Inflammatory macrophage treated with lipopolysaccharide for 1 hour (primary cell): ENCODE measurements at regions not wholly inside any gene's neighbourhood (a gene's known extent, or its start where the extent isn't known, plus 50 kb on each side); places are given as distances from the start of the nearest gene placed in this dataset.

Experiments used
- DNase-seq, 2 donors: peaks; one replicate each; pipeline ENCODE4 v3.0.0-alpha.2; 2020 to 2022

GRCh38 chr11:95508219-95508890 lies 277.4 kb upstream of the SESN3 start:
- no peak for DNase-seq

- no peak for DNase-seq
These were observed 276.8 kb upstream of the SESN3 start for GRCh38 chr11:95507794-95508193.

GRCh38 chr11:95506777-95507176 lies 275.8 kb upstream of the SESN3 start:
- DNase-seq = no peak

- DNase-seq = peak; percentile 48 to 70
These were observed 275.0 kb upstream of the SESN3 start for GRCh38 chr11:95505927-95506426.

DNA sequence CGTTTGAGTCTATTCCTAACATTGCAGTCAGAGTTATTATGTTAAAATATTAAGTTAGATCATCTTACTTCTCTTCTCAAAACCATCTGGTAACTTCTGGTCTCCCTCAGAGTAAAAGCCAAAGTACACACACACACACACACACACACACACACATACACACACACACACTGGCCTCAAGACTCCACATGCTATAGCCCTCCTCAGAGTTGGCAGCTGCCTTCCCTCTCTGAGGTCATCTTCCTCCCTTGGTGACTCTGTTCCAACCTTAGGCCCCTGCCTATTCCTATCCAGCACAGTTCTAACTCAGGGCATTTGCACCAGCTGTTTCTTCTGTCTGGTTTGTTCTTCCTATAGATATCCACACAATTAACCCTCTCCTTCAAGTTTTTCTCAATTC lies 272.0 kb upstream of the SESN3 start:
- DNase-seq = no peak

GRCh38 chr11:95502522-95502921 lies 271.5 kb upstream of the SESN3 start:
- no peak for DNase-seq

DNA sequence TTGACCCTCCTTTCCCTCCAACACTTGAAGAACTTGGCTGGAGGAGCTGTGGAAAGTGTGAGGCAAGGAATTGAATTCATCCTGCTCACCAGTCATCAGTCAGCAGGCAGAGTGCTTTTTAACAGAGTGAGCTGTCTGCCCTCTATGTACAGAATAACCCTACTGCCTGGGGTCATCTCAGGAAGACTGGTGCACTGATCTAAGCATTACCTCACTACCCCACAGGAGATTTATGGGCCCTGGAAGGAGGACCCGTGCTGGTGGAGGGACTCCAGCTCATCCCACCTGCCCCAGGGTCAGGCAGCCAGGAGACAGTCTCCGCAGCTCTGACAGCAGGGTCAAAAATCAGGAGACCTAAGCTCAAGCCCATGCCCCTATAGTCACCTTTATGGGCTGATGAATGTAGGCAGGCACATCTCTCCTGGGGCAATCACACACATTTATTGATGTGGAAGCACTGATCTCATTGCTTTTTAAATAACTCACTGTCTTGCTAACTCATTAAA lies 270.8 kb upstream of the SESN3 start:
- DNase-seq = no peak

DNA sequence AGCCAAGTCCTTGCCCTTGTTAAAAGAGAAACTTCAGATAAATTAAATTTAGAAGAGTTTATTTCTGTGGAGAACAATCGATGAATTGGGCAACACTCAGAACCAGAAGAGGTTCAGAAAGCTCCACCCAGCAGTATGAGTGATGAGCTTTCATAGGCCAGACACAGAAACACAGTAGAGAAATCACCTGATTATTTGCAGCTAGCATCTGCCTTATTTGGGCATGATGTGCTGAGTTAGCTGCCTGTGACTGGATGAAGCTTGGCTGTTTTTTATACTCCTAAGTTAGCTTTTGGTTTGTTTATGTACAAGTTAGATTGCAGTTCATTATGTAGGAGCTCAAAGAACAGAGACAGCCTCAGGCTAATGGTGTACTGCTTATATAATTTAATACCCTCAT lies 269.5 kb upstream of the SESN3 start:
- DNase-seq = no peak

GRCh38 chr11:95499516-95500135 lies 268.6 kb upstream of the SESN3 start:
- no peak for DNase-seq

GRCh38 chr11:95498722-95499425 lies 267.9 kb upstream of the SESN3 start:
- DNase-seq = no peak

GRCh38 chr11:95496901-95497300 lies 265.9 kb upstream of the SESN3 start:
- DNase-seq = no peak

DNA sequence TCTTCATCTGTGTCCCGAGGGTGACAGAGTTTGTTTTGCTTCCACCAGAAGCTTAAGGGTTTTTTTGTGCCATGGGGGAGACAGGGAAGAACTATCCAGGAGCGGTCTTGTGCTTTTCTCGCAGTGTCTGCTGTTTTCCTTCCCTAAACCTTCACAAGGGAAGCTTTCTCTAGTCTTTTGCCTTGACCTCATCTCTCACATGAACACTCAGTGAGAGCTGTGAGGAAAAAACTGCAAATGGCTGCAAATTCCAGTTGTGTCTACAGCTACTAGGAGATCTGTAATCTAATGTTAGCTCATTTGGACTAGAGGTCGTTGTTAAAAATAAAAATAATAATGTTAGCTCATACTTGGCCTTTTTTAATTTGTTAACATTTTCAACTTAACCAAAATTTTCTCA lies 264.7 kb upstream of the SESN3 start:
- no peak for DNase-seq

GRCh38 chr11:95494856-95495255 lies 263.9 kb upstream of the SESN3 start:
- DNase-seq = no peak

DNA sequence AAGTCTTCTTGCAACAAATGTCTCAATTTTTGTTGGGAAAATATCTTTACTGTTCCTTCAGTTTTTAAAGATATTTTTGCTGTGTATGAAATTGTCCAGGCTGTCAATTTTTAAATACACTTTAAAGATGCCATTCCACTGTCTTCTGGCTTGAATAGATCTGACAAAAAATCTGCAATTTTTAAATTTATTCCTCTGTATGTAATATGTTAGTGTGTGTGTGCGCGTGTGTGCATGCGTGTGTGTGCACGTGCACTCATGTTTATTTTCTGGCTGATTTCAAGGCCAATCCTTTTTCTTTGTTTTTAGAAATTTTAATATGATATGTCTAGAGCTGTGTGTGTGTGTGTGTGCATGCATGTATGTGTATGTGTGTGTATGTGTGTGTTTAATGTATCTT lies 263.2 kb upstream of the SESN3 start:
- no peak for DNase-seq

DNA sequence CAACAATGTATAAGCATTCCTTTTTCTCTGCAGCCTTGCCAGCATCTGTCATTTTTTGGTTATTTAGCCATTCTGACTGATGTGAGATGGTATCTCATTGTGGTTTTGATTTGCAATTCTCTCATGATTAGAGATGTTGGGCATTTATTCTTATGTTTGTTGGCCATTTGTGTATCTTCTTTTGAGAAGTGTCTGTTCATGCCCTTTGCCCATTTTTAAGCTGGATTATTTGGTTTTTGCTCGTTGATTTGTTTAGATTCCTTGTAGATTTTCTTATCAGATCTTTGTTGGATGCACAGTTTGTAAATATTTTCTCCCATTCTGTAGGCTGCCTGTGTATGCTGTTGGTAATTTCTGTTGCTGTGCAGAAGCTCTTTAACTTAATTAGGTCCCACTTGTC lies 259.6 kb upstream of the SESN3 start:
- no peak for DNase-seq

DNA sequence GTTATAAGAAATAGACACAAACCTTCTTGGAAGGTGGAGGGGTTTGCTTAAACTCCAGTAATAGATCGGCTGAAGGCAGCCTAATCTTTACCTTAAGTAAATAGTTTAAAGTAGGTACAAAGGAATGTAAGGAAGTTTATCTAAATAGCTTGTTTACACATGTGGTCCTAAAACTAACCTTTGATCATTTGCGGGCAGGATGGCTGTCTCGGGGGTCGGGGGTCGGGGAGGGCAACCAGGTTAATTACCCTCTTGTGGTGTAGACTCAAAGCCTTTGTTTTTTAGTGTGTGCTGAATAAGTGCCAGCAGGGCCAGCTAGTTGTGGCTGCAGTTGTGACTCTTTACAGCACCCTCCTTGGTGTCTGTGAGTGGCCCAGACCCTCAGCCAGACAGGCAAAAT lies 256.9 kb upstream of the SESN3 start:
- no peak for DNase-seq

DNA sequence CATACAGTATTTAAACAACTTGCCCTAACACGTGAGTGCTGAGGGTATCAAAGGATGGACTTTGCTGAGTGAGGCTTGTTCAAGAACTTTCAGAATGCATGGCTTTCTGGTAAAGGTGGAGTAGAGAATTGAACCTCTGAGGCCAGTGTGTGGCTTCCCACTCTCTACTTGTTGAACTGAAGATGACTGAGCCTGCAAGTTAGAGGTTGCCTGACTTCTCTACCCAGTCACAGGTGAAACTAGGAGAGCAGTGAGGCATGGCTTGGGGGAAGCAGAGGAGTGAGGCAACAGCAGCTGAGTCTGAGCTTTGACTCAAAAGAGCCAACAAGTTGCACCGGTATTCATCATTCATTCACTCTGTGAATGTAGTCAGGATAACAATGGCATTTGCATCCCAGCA lies 256.4 kb upstream of the SESN3 start:
- DNase-seq = no peak

DNA sequence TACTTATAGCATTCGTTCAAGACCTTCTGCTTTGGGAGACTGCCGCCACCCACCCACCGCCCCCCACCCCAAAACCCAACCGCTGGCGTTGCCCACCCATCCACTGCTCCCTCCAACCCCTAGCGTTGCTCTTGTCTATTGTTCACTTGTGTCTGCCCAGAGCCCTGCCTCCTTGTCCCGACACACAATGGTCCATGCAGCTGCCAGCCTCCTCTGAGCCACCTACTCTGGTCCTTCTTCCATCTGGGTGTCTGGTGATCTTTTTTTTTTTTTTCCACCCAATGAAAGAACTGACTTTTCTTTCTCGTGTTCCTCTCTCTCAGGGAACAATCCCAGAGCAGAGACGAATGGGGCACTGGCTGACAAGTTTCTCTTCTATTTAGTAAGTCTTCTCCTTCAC lies 256.0 kb upstream of the SESN3 start:
- no peak for DNase-seq

DNA sequence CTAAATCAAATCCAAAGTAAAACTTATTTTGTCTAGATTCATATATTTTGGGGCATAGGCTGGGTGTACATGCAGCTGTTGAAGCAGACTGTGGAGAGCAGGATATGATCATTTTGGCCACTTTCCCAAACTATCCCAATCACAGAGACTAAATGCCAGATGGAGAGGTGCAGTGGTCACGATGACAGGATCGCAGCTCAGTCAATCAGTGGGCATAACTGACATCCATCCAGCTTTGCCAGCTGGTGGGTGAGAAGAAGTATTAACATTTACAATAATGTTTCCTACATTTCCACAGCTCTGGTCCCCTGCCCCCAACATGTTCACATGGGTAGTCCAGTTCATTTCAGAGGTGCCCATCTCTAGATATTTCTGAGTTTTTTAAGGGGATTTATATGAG lies 255.5 kb upstream of the SESN3 start:
- DNase-seq = no peak

GRCh38 chr11:95485115-95485900 lies 254.3 kb upstream of the SESN3 start:
- no peak for DNase-seq

- no peak for DNase-seq
These were observed 252.3 kb upstream of the SESN3 start for GRCh38 chr11:95483339-95483738.

- DNase-seq = no peak
These were observed 247.0 kb upstream of the SESN3 start for GRCh38 chr11:95478003-95478402.

DNA sequence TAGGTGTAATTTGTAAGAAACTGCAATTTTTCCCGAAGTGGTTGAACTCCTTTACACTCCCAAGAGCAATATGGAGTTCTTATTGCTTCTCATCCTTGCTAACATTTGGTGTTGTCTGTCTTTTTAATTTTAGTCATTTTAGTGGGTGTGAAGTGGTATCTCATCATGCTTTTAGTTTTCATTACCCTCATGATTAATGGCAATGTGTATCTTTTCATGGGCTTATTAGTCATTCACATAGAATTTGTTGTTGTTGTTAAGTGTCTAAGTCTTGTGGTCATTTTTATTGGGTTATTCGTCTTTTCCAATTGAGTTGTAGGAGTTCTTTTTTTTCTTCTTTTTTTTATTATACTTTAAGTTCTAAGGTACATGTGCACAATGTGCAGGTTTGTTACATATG lies 238.3 kb upstream of the SESN3 start:
- no peak for DNase-seq
